SK-N-SH treated with all-trans-retinoic acid at 6 μM for 48 hours (cell line): ENCODE measurements at regions not wholly inside any gene's neighbourhood (a gene's known extent, or its start where the extent isn't known, plus 50 kb on each side); places are given as distances from the start of the nearest gene placed in this dataset.

ENCODE experiments used
- ATAC-seq: fragments of 200-7000 bp; cut with Tn5 transposase; 3 replicates; pipeline ENCODE4 v1.9.1; 2020; ENCODE audit warnings: mild to moderate bottlenecking, moderate library complexity
- ARNTL ChIP-seq: fragments of 450-650 bp; formaldehyde crosslinking; IDR thresholded peaks from 2 replicates; pipeline ENCODE4 v1.5.0; 2020; ENCODE audit warnings: low read depth, mild to moderate bottlenecking, moderate library complexity, borderline replicate concordance
- BACH2 ChIP-seq: fragments of 250-450 bp; sonication (Bioruptor Pico); IDR thresholded peaks from 2 replicates; pipeline ENCODE4 v1.9.0; 2021; ENCODE audit warnings: mild to moderate bottlenecking, borderline replicate concordance
- CREB5 ChIP-seq: fragments of 250-450 bp; sonication (Bioruptor Pico); IDR thresholded peaks from 2 replicates; pipeline ENCODE4 v1.5.1; 2020; ENCODE audit warnings: low read depth, mild to moderate bottlenecking, moderate library complexity
- CSDC2 ChIP-seq: fragments of 250-450 bp; sonication (Bioruptor Pico); IDR thresholded peaks from 2 replicates; pipeline ENCODE4 v1.5.0; 2020; ENCODE audit warnings: mild to moderate bottlenecking, moderate library complexity
- CSRNP3 ChIP-seq: fragments of 250-450 bp; sonication (Bioruptor Pico); IDR thresholded peaks from 2 replicates; pipeline ENCODE4 v1.5.1; 2021; ENCODE audit warnings: mild to moderate bottlenecking, moderate library complexity
- ESRRG ChIP-seq: fragments of 250-450 bp; sonication (Bioruptor Pico); IDR thresholded peaks from 2 replicates; pipeline ENCODE4 v1.6.1; 2021; ENCODE audit warnings: mild to moderate bottlenecking
- GLIS3 ChIP-seq: fragments of 250-450 bp; sonication (Bioruptor Pico); IDR thresholded peaks from 2 replicates; pipeline ENCODE4 v1.5.0; 2020; ENCODE audit warnings: mild to moderate bottlenecking, moderate library complexity
- ISL1 ChIP-seq: fragments of 250-450 bp; sonication (Bioruptor Pico); IDR thresholded peaks from 2 replicates; pipeline ENCODE4 v2.1.2; 2022; ENCODE audit warnings: mild to moderate bottlenecking, moderate library complexity
- OSR1 ChIP-seq: fragments of 250-450 bp; sonication (Bioruptor Pico); IDR thresholded peaks from 2 replicates; pipeline ENCODE4 v1.8.0; 2022; ENCODE audit warnings: moderate library complexity, mild to moderate bottlenecking, inconsistent platforms
- PATZ1 ChIP-seq: fragments of 250-450 bp; sonication (Bioruptor Pico); IDR thresholded peaks from 2 replicates; pipeline ENCODE4 v1.8.0; 2020; ENCODE audit warnings: mild to moderate bottlenecking, moderate library complexity, borderline replicate concordance
- POU6F1 ChIP-seq: fragments of 250-450 bp; sonication (Bioruptor Pico); IDR thresholded peaks from 2 replicates; pipeline ENCODE4 v1.8.0; 2021; ENCODE audit warnings: low read depth, mild to moderate bottlenecking, moderate library complexity, borderline replicate concordance
- PPARA ChIP-seq: fragments of 250-450 bp; sonication (Bioruptor Pico); IDR thresholded peaks from 2 replicates; pipeline ENCODE4 v1.5.0; 2020; ENCODE audit warnings: mild to moderate bottlenecking, borderline replicate concordance
- RARB ChIP-seq: fragments of 250-450 bp; sonication (Bioruptor Pico); IDR thresholded peaks from 2 replicates; pipeline ENCODE4 v1.8.0; 2021; ENCODE audit warnings: mild to moderate bottlenecking, moderate library complexity
- SNAI2 ChIP-seq: fragments of 250-450 bp; sonication (Bioruptor Pico); IDR thresholded peaks from 2 replicates; pipeline ENCODE4 v1.5.0; 2020; ENCODE audit warnings: mild to moderate bottlenecking, moderate library complexity
- TOX ChIP-seq: fragments of 250-450 bp; sonication (Bioruptor Pico); IDR thresholded peaks from 2 replicates; pipeline ENCODE4 v1.8.0; 2021; ENCODE audit warnings: mild to moderate bottlenecking, moderate library complexity, borderline replicate concordance
- TSHZ2 ChIP-seq: fragments of 250-450 bp; sonication (Bioruptor Pico); IDR thresholded peaks from 2 replicates; pipeline ENCODE4 v1.5.0; 2020; ENCODE audit warnings: mild to moderate bottlenecking, moderate library complexity
- ZC3H10 ChIP-seq: fragments of 250-450 bp; sonication (Bioruptor Pico); IDR thresholded peaks from 2 replicates; pipeline ENCODE4 v1.5.1; 2021; ENCODE audit warnings: mild to moderate bottlenecking, moderate library complexity
- ZFP3 ChIP-seq: fragments of 250-450 bp; sonication (Bioruptor Pico); IDR thresholded peaks from 2 replicates; pipeline ENCODE4 v1.5.0; 2020; ENCODE audit warnings: mild to moderate bottlenecking, moderate library complexity
- ZNF565 ChIP-seq: fragments of 450-650 bp; formaldehyde crosslinking; conservative IDR thresholded peaks from 2 replicates; pipeline ENCODE4 v1.5.0; 2020; ENCODE audit warnings: low read depth, mild to moderate bottlenecking, moderate library complexity
- ZNF70 ChIP-seq: fragments of 450-650 bp; formaldehyde crosslinking; IDR thresholded peaks from 2 replicates; pipeline ENCODE4 v1.5.0; 2020; ENCODE audit warnings: mild to moderate bottlenecking, moderate library complexity
- ZNF8 ChIP-seq: fragments of 450-650 bp; formaldehyde crosslinking; IDR thresholded peaks from 2 replicates; pipeline ENCODE4 v1.5.0; 2020; ENCODE audit warnings: mild to moderate bottlenecking, moderate library complexity

GRCh38 chr1:118627435-118627834 is 360.7 kb downstream of the TBX15 start:
- TF ChIP-seq ZC3H10 (CRISPR knock-in tag) (no peak), ZFP3 (CRISPR knock-in tag) (no peak), GLIS3 (CRISPR knock-in tag) (no peak), ZNF565 (no peak), ESRRG (CRISPR knock-in tag) (no peak), PPARA (no peak), TOX (CRISPR knock-in tag) (no peak), ISL1 (CRISPR knock-in tag) (no peak), ZNF8 (CRISPR knock-in tag) (no peak)
- no peak for ATAC-seq

- no peak for ATAC-seq
- TF ChIP-seq ISL1 (CRISPR knock-in tag), result no peak
These were observed 366.3 kb downstream of the TBX15 start for GRCh38 chr1:118621839-118622238.

- TF ChIP-seq OSR1 (CRISPR knock-in tag) (no peak), CSRNP3 (CRISPR knock-in tag) (no peak), ESRRG (CRISPR knock-in tag) (no peak), PATZ1 (CRISPR knock-in tag) (no peak), ZNF70 (CRISPR knock-in tag) (no peak), ZNF8 (CRISPR knock-in tag) (no peak), PPARA (no peak)
- TF ChIP-seq, all 23 proteins: peak for 0
- ATAC-seq, result no peak
These were observed 369.4 kb downstream of the TBX15 start for GRCh38 chr1:118618618-118619340.

- TF ChIP-seq CREB5 (CRISPR knock-in tag), result no peak
- no peak for TF ChIP-seq PPARA
- ATAC-seq, result no peak
These were observed 370.2 kb downstream of the TBX15 start for GRCh38 chr1:118617916-118618315.

- no peak for ATAC-seq
- no peak for TF ChIP-seq ZC3H10 (CRISPR knock-in tag)
- no peak for TF ChIP-seq ZNF70 (CRISPR knock-in tag)
- no peak for TF ChIP-seq ARNTL (CRISPR knock-in tag)
- no peak for TF ChIP-seq ESRRG (CRISPR knock-in tag)
- TF ChIP-seq ZNF8 (CRISPR knock-in tag), result no peak
- no peak for TF ChIP-seq TOX (CRISPR knock-in tag)
- no peak for TF ChIP-seq CSDC2 (CRISPR knock-in tag)
- no peak for TF ChIP-seq PATZ1 (CRISPR knock-in tag)
- no peak for TF ChIP-seq SNAI2
- no peak for TF ChIP-seq ISL1 (CRISPR knock-in tag)
- TF ChIP-seq PPARA, result no peak
- TF ChIP-seq POU6F1 (CRISPR knock-in tag), result no peak
- TF ChIP-seq RARB (CRISPR knock-in tag), result no peak
- TF ChIP-seq CREB5 (CRISPR knock-in tag), result no peak
- TF ChIP-seq TSHZ2 (CRISPR knock-in tag), result no peak
- no peak for TF ChIP-seq ZFP3 (CRISPR knock-in tag)
- TF ChIP-seq OSR1 (CRISPR knock-in tag), result no peak
- TF ChIP-seq BACH2 (CRISPR knock-in tag), result no peak
These were observed 373.1 kb downstream of the TBX15 start for GRCh38 chr1:118615066-118615465.
